Kidney epithelial cell (primary cell): ENCODE measurements at regions not wholly inside any gene's neighbourhood (a gene's known extent, or its start where the extent isn't known, plus 50 kb on each side); places are given as distances from the start of the nearest gene placed in this dataset.

ENCODE experiments used
- DNase-seq: peaks from one replicate; pipeline ENCODE4 v3.0.0-alpha.2; 2010; ENCODE audit warnings: low read depth
- H3K27me3 ChIP-seq: 2 replicates; pipeline ENCODE4 v1.6.0; 2011; ENCODE audit warnings: low read length; ENCODE audit not compliant: control insufficient read depth, insufficient read depth
- H3K36me3 ChIP-seq: 2 replicates; pipeline ENCODE4 v1.5.1; 2011; ENCODE audit warnings: low read length; ENCODE audit not compliant: control insufficient read depth, insufficient read depth
- H3K4me3 ChIP-seq: 2 replicates; pipeline ENCODE4 v1.5.1; 2011; ENCODE audit warnings: low read depth, mild to moderate bottlenecking, control low read depth, low read length
- CTCF ChIP-seq: IDR thresholded peaks from 2 replicates; pipeline ENCODE4 v1.5.1; 2011; ENCODE audit warnings: mild to moderate bottlenecking, moderate library complexity, low read length, control low read depth, inconsistent platforms; ENCODE audit not compliant: insufficient read depth, poor library complexity, severe bottlenecking

- Histone ChIP-seq H3K36me3 (no peaks in the 10 kb centered on the region), H3K4me3 (no peak overlapping the region), H3K27me3 (no peaks in the 10 kb centered on the region)
- no peak for TF ChIP-seq CTCF
- no peak for DNase-seq
Observed at GRCh38 chr5:62692946-62693713, 114.5 kb downstream of the LRRC70 start.

GRCh38 chr5:62691946-62692345 is 113.3 kb downstream of the LRRC70 start:
- no peak for DNase-seq
- no peaks in the 10 kb centered on the region for H3K27me3 ChIP-seq
- no peaks in the 10 kb centered on the region for H3K36me3 ChIP-seq
- TF ChIP-seq CTCF: no peak
- H3K4me3 ChIP-seq: no peak overlapping the region

- Histone ChIP-seq H3K36me3 (no peaks in the 10 kb centered on the region), H3K27me3 (no peaks in the 10 kb centered on the region), H3K4me3 (no peak overlapping the region)
- DNase-seq: no peak
- TF ChIP-seq CTCF: no peak
Observed at GRCh38 chr5:62690421-62690820, 111.8 kb downstream of the LRRC70 start.

- TF ChIP-seq CTCF: no peak
- Histone ChIP-seq H3K27me3 (no peaks in the 10 kb centered on the region), H3K4me3 (no peak overlapping the region), H3K36me3 (no peaks in the 10 kb centered on the region)
- no peak for DNase-seq
Observed at GRCh38 chr5:62689599-62690368, 111.2 kb downstream of the LRRC70 start.

- TF ChIP-seq CTCF: no peak
- no peaks in the 10 kb centered on the region for H3K36me3 ChIP-seq
- DNase-seq: no peak
- no peak overlapping the region for H3K4me3 ChIP-seq
- no peaks in the 10 kb centered on the region for H3K27me3 ChIP-seq
Observed at GRCh38 chr5:62686692-62687091, 108.1 kb downstream of the LRRC70 start.
